H1 (cell line): ENCODE measurements at regions not wholly inside any gene's neighbourhood (a gene's known extent, or its start where the extent isn't known, plus 50 kb on each side); places are given as distances from the start of the nearest gene placed in this dataset.

ENCODE experiments used
- CTCF ChIA-PET: fragments of 300-600 bp; sonication (Branson Sonifier 250); formaldehyde crosslinking; loops from one replicate; lab custom pipeline; 2021; ENCODE audit not compliant: partially characterized antibody; lab: Charles Lee
- POLR2A ChIA-PET: fragments of 300-600 bp; sonication (Branson Sonifier 250); formaldehyde crosslinking; loops from one replicate; lab custom pipeline; 2021; ENCODE audit warnings: inconsistent platforms; ENCODE audit not compliant: partially characterized antibody; lab: Charles Lee
- DNase-seq, 2 experiments: peaks; one replicate each; pipeline versions ENCODE4 v3.0.0 to v3.0.0-alpha.2; 2010 to 2022; ENCODE audit warnings: low spot score in 2 of 2, low read depth in 1 of 2, mixed read lengths in 1 of 2
- FAIRE-seq: peaks from 2 replicates; lab custom pipeline; 2011; peaks lifted over from hg19 to GRCh38; lab: Jason Lieb, UNC
- H2AFZ ChIP-seq: 2 replicates; pipeline ENCODE4 v1.8.1; 2012; ENCODE audit warnings: low read length, inconsistent platforms
- H2AK5ac ChIP-seq: 2 replicates; pipeline ENCODE4 v1.6.1; 2013; ENCODE audit warnings: low read depth, low read length
- H2BK120ac ChIP-seq: replicated peaks from 2 replicates; pipeline ENCODE3; 2013; ENCODE audit warnings: low read depth, low read length, inconsistent platforms
- H2BK12ac ChIP-seq: 2 replicates; pipeline ENCODE4 v1.6.1; 2013; ENCODE audit warnings: low read depth, low read length
- H2BK15ac ChIP-seq: 2 replicates; pipeline ENCODE4 v1.6.1; 2013; ENCODE audit warnings: low read length
- H2BK20ac ChIP-seq: 2 replicates; pipeline ENCODE4 v1.6.1; 2013; ENCODE audit warnings: low read length
- H2BK5ac ChIP-seq: 2 replicates; pipeline ENCODE4 v1.6.1; 2013; ENCODE audit warnings: low read depth, low read length
- H3K14ac ChIP-seq: 2 replicates; pipeline ENCODE4 v1.6.1; 2013; ENCODE audit warnings: inconsistent platforms; ENCODE audit not compliant: insufficient read length
- H3K18ac ChIP-seq: 2 replicates; pipeline ENCODE4 v1.6.1; 2013; ENCODE audit warnings: low read length; ENCODE audit errors: extremely low read depth
- H3K23ac ChIP-seq: 2 replicates; pipeline ENCODE4 v1.6.1; 2013; ENCODE audit warnings: inconsistent platforms; ENCODE audit not compliant: insufficient read length
- H3K23me2 ChIP-seq: 2 replicates; pipeline ENCODE4 v1.6.1; 2013; ENCODE audit warnings: low read depth, low read length
- H3K27ac ChIP-seq: 2 replicates; pipeline ENCODE4 v1.6.1; 2011; ENCODE audit warnings: low read depth, low read length, inconsistent platforms
- H3K27me3 ChIP-seq, 4 experiments: replicated peaks in 1 of 4; 1 replicate in 1 of 4; 2 replicates in 3 of 4; pipeline versions ENCODE4 v1.6.1 to v1.8.1; 2011 to 2013; ENCODE audit warnings: low read length in 3 of 4, mild to moderate bottlenecking in 3 of 4, inconsistent platforms in 2 of 4, mixed read lengths in 2 of 4, moderate library complexity in 1 of 4; ENCODE audit not compliant: control insufficient read depth in 3 of 4, insufficient read depth in 3 of 4; ENCODE audit errors: extremely low read depth in 1 of 4
- H3K36me3 ChIP-seq, 4 experiments: 2 replicates each; pipeline versions ENCODE4 v1.6.1 to v1.8.1; 2011 to 2013; ENCODE audit warnings: mild to moderate bottlenecking in 4 of 4, low read length in 3 of 4, moderate library complexity in 2 of 4, control low read depth in 1 of 4, inconsistent platforms in 1 of 4; ENCODE audit not compliant: insufficient read depth in 4 of 4, control insufficient read depth in 2 of 4
- H3K4ac ChIP-seq: replicated peaks from 2 replicates; pipeline ENCODE3; 2013; ENCODE audit warnings: low read length, low read depth, mixed read lengths, inconsistent platforms; ENCODE audit not compliant: insufficient read length
- H3K4me1 ChIP-seq, 4 experiments: replicated peaks in 1 of 4; 1 replicate in 1 of 4; 2 replicates in 3 of 4; pipeline versions ENCODE4 v1.6.1 to v1.8.1; 2011 to 2013; ENCODE audit warnings: low read length in 3 of 4, inconsistent platforms in 2 of 4, mixed read lengths in 1 of 4; ENCODE audit not compliant: insufficient read depth in 4 of 4, control insufficient read depth in 3 of 4
- H3K4me2 ChIP-seq, 2 experiments: 2 replicates each; pipeline versions ENCODE4 v1.6.1 to v1.8.1; 2011 to 2013; ENCODE audit warnings: low read depth in 2 of 2, low read length in 2 of 2, control low read depth in 1 of 2, inconsistent platforms in 1 of 2, mild to moderate bottlenecking in 1 of 2; ENCODE audit not compliant: insufficient read depth in 1 of 2
- H3K4me3 ChIP-seq, 4 experiments: fragments of 200-600, 300-600 bp in 1 of 4; sonication (generic), shearing (Covaris generic), sonication (Bioruptor Twin) in 1 of 4; 2 replicates each; pipeline versions ENCODE4 v1.5.1 to v1.8.1; 2011 to 2016; ENCODE audit warnings: low read length in 4 of 4, low read depth in 3 of 4, control low read depth in 2 of 4, inconsistent platforms in 2 of 4, mild to moderate bottlenecking in 2 of 4, mixed read lengths in 1 of 4, moderate library complexity in 1 of 4; ENCODE audit not compliant: insufficient read depth in 2 of 4; ENCODE audit errors: extremely low read depth in 1 of 4
- H3K56ac ChIP-seq: replicated peaks from 2 replicates; pipeline ENCODE3; 2013; ENCODE audit warnings: low read depth, mild to moderate bottlenecking, mixed read lengths, low read length, inconsistent platforms; ENCODE audit not compliant: insufficient read length
- H3K79me1 ChIP-seq: 2 replicates; pipeline ENCODE4 v1.6.1; 2013; ENCODE audit warnings: low read depth, low read length, control low read depth
- H3K79me2 ChIP-seq, 2 experiments: 2 replicates each; pipeline versions ENCODE4 v1.6.1 to v1.8.1; 2012 to 2013; ENCODE audit warnings: low read length in 2 of 2, mild to moderate bottlenecking in 2 of 2, inconsistent platforms in 1 of 2; ENCODE audit not compliant: insufficient read depth in 2 of 2, control insufficient read depth in 1 of 2
- H3K9ac ChIP-seq, 4 experiments: replicated peaks in 1 of 4; 1 replicate in 1 of 4; 2 replicates in 3 of 4; pipeline versions ENCODE4 v1.6.1 to v1.8.1; 2011 to 2013; ENCODE audit warnings: low read depth in 3 of 4, low read length in 3 of 4, control low read depth in 2 of 4, mild to moderate bottlenecking in 2 of 4, moderate library complexity in 2 of 4, inconsistent platforms in 1 of 4; ENCODE audit errors: extremely low read depth in 1 of 4
- H3K9me3 ChIP-seq, 2 experiments: 2 replicates each; pipeline versions ENCODE4 v1.6.1 to v1.8.1; 2012 to 2013; ENCODE audit warnings: mild to moderate bottlenecking in 2 of 2, moderate library complexity in 2 of 2, control low read depth in 1 of 2, inconsistent platforms in 1 of 2, low read depth in 1 of 2, low read length in 1 of 2, mixed read lengths in 1 of 2; ENCODE audit not compliant: insufficient read depth in 2 of 2
- H4K20me1 ChIP-seq, 2 experiments: replicated peaks in 1 of 2; 2 replicates each; pipeline versions ENCODE3 to v1.8.1; 2011 to 2013; ENCODE audit warnings: inconsistent platforms in 2 of 2, low read length in 2 of 2, mild to moderate bottlenecking in 1 of 2; ENCODE audit not compliant: insufficient read depth in 2 of 2, control insufficient read depth in 1 of 2
- H4K5ac ChIP-seq: 2 replicates; pipeline ENCODE4 v1.6.1; 2013; ENCODE audit warnings: low read length, low read depth, mixed read lengths, inconsistent platforms; ENCODE audit not compliant: insufficient read length
- H4K8ac ChIP-seq: 2 replicates; pipeline ENCODE4 v1.8.0; 2013; ENCODE audit warnings: mild to moderate bottlenecking, moderate library complexity, low read length, inconsistent platforms; ENCODE audit not compliant: insufficient read depth; ENCODE audit errors: extremely low read depth
- H4K91ac ChIP-seq: replicated peaks from 2 replicates; pipeline ENCODE3; 2013; ENCODE audit warnings: low read length, mixed read lengths, inconsistent platforms; ENCODE audit not compliant: insufficient read length
- BACH1 ChIP-seq: IDR thresholded peaks from 2 replicates; pipeline ENCODE4 v1.6.1; 2012; ENCODE audit warnings: low read length, improper control_type of control experiment
- EP300 ChIP-seq, 2 experiments: IDR thresholded peaks; 1 replicate in 1 of 2; 2 replicates in 1 of 2; pipeline ENCODE4 v1.6.1; 2011 to 2012; ENCODE audit warnings: low read depth in 2 of 2, low read length in 2 of 2, mild to moderate bottlenecking in 2 of 2, borderline replicate concordance in 1 of 2, inconsistent platforms in 1 of 2, moderate library complexity in 1 of 2
- EZH2 ChIP-seq: fragments of 200-600 bp; sonication (generic); IDR thresholded peaks from 2 replicates; pipeline ENCODE4 v1.7.1; 2012; ENCODE audit warnings: low read depth, mild to moderate bottlenecking, moderate library complexity, low read length, inconsistent platforms; ENCODE audit not compliant: severe bottlenecking
- HDAC2 ChIP-seq, 2 experiments: fragments of 300-600 bp in 1 of 2; sonication (generic) in 1 of 2; IDR thresholded peaks; 2 replicates each; pipeline ENCODE4 v1.6.1; 2011 to 2012; ENCODE audit warnings: low read depth in 2 of 2, low read length in 2 of 2, mild to moderate bottlenecking in 2 of 2, moderate library complexity in 2 of 2, borderline replicate concordance in 1 of 2, inconsistent platforms in 1 of 2
- JUN ChIP-seq: IDR thresholded peaks from 2 replicates; pipeline ENCODE4 v1.6.1; 2011; ENCODE audit warnings: low read depth, mild to moderate bottlenecking, improper control_type of control experiment, low read length
- MAFK ChIP-seq: IDR thresholded peaks from 2 replicates; pipeline ENCODE4 v1.6.1; 2012; ENCODE audit warnings: low read depth, mild to moderate bottlenecking, improper control_type of control experiment, low read length
- PHF8 ChIP-seq: fragments of 200-600 bp; sonication (generic); conservative IDR thresholded peaks from 2 replicates; pipeline ENCODE4 v1.7.1; 2012; ENCODE audit warnings: low read depth, mild to moderate bottlenecking, inconsistent platforms, low read length, moderate library complexity
- POU5F1 ChIP-seq: IDR thresholded peaks from 2 replicates; pipeline ENCODE4 v1.6.1; 2011; ENCODE audit warnings: low read depth, mild to moderate bottlenecking, low read length, moderate library complexity
- RNF2 ChIP-seq: fragments of 200-900, 300-1000 bp; sonication (generic); IDR thresholded peaks from 2 replicates; pipeline ENCODE4 v1.7.1; 2016; ENCODE audit warnings: borderline replicate concordance, low read depth, mild to moderate bottlenecking, antibody characterized with exemption, low read length; ENCODE audit not compliant: poor library complexity, severe bottlenecking; ENCODE audit errors: missing control alignments
- RXRA ChIP-seq: IDR thresholded peaks from 2 replicates; pipeline ENCODE4 v1.6.1; 2011; ENCODE audit warnings: low read depth, mild to moderate bottlenecking, low read length, moderate library complexity; ENCODE audit not compliant: insufficient read depth
- SP1 ChIP-seq: IDR thresholded peaks from 2 replicates; pipeline ENCODE4 v1.6.1; 2011; ENCODE audit warnings: low read depth, low read length
- YY1 ChIP-seq: IDR thresholded peaks from 2 replicates; pipeline ENCODE4 v1.6.1; 2011; ENCODE audit warnings: low read depth, mild to moderate bottlenecking, low read length
- WGBS, 2 experiments: shearing (Covaris generic) in 1 of 2; methylation state at CpG; one replicate each; pipeline versions ENCODE4 v1.1.6 to v1.1.7; 2013 to 2015; ENCODE audit warnings: low lambda C conversion rate in 2 of 2, mixed read lengths in 2 of 2, inconsistent platforms in 1 of 2, low coverage in 1 of 2, missing lambda C conversion rate in 1 of 2; ENCODE audit not compliant: insufficient replicate concordance in 2 of 2, insufficient coverage in 1 of 2, insufficient read length in 1 of 2; ENCODE audit errors: extremely low coverage in 1 of 2, missing lambda C conversion rate in 1 of 2; 5-methylcytosine and 5-hydroxymethylcytosine counted together

DNA sequence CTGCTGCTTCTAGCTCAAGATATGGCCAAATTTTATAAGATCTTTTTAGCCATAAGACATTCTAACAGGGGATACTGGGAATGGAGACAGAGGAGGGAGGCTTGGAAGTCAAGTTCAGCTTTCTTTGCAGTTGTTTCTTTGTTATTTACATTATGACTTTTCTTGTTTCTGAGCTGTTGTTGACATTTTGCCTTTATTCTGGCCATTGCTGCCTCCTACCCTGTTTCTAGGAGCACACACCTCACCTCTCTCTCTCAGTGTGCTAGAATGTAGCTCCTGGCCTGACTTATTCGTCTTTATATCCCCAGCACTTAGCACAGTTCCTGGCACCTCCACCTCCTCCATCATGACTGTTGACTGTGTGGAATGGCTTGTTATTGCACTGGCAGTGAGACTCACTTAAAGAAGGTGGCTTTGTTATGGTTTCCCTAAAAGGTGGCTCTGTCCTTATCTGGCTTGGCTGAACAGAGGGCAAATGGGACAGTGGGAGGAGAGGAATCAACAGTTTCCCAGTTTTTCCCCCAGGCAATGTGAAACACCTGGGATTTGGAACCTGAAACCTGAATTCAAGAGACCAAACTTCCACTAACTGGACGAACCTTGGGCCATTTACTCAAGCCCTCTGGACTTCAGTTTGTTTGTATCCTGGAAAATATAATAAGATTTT is 76.1 kb upstream of the PPP2R5A start:
- Histone ChIP-seq H2BK12ac (no peak overlapping the region), H2BK20ac (no peak overlapping the region), H3K56ac (no peak overlapping the region), H3K23ac (no peak overlapping the region), H3K23me2 (no peaks in the 10 kb centered on the region), H2BK15ac (no peak overlapping the region), H3K9ac (no peak overlapping the region), H3K18ac (no peak overlapping the region), H3K14ac (no peak overlapping the region), H4K91ac (no peak overlapping the region), H3K27me3 (no peaks in the 10 kb centered on the region), H3K4me1 (peaks cover 0 to 1% (median 0%) of the 10 kb centered on the region in 4 experiments; a peak in 1 of 7 replicates), H4K20me1 (no peaks in the 10 kb centered on the region), H3K36me3 (no peaks in the 10 kb centered on the region), H2AFZ (no peak overlapping the region), H2AK5ac (no peak overlapping the region), H3K4me2 (no peak overlapping the region), H4K5ac (no peak overlapping the region), H3K79me2 (no peaks in the 10 kb centered on the region), H3K79me1 (no peaks in the 10 kb centered on the region), H3K9me3 (no peaks in the 10 kb centered on the region), H4K8ac (no peak overlapping the region), H3K4me3 (no peak overlapping the region), H3K4ac (no peak overlapping the region), H3K27ac (no peak overlapping the region), H2BK120ac (no peak overlapping the region), H2BK5ac (no peak overlapping the region)
- ChIA-PET POLR2A (interaction anchor here (0.6 to 0.8 kb wide), 2 partner anchors 13 to 26 kb away, joined by 3 read pairs; no protein-coding TSS in a partner anchor), CTCF (interaction anchor here (1.2 kb wide), 1 partner anchor 246 kb away, joined by 5 read pairs; no protein-coding TSS in a partner anchor)
- no peak for TF ChIP-seq EZH2
- TF ChIP-seq HDAC2 (IDR thresholded peaks at IDR 0.05; ENCODE audit: borderline replicate concordance in 1 of 2, low read depth in 2 of 2, low read length in 2 of 2) = no peak
- no peak for TF ChIP-seq RNF2
- no peak for TF ChIP-seq PHF8
- TF ChIP-seq SP1 = no peak
- no peak for TF ChIP-seq EP300 (IDR thresholded peaks at IDR 0.05; ENCODE audit: borderline replicate concordance in 1 of 2, low read depth in 2 of 2, low read length in 2 of 2)
- TF ChIP-seq RXRA = no peak
- TF ChIP-seq BACH1 = no peak
- no peak for TF ChIP-seq MAFK
- no peak for TF ChIP-seq YY1
- TF ChIP-seq POU5F1 = no peak
- TF ChIP-seq JUN = no peak
- no peak for DNase-seq
- WGBS, 2 experiments = 82% methylated on average over 2 of the region's 2 CpGs; no CpG with 5 or more reads in 1 of the 2 experiments
- no peak for FAIRE-seq
